Astrocyte (in vitro differentiated cells and primary cell): ENCODE measurements at regions not wholly inside any gene's neighbourhood (a gene's known extent, or its start where the extent isn't known, plus 50 kb on each side); places are given as distances from the start of the nearest gene placed in this dataset.

Source experiments
- EZH2 ChIP-seq: IDR thresholded peaks from 2 replicates; pipeline ENCODE4 v1.6.1; 2012; ENCODE audit warnings: mild to moderate bottlenecking, low read length, inconsistent platforms; ENCODE audit not compliant: insufficient read depth
- TF ChIP-seq, protein P1 (sequence below): IDR thresholded peaks from 2 replicates; pipeline ENCODE4 v1.5.1; 2011; ENCODE audit warnings: low read depth, mild to moderate bottlenecking, inconsistent platforms, low read length, moderate library complexity; ENCODE audit not compliant: insufficient read depth

DNA sequence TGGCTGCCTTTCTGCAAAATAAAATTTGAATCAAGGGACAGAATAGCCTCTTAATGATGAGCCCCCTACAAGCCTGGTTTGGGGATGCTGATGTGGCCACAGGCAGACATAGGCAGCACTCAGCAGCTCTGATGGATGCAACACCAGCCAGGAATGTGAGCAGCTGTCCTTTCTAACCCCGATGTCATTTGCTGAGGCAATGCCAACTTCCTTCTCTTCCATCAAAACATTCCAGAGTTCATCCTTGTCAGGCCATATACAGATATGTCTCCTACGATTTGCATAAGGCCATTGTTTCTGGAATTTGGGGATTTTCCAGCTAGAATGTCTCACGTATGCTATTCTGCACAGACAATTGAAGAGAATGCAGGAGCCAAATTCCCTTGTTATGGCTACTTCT is 52.1 kb upstream of the MYOCD start:
- TF ChIP-seq, protein P1, sequence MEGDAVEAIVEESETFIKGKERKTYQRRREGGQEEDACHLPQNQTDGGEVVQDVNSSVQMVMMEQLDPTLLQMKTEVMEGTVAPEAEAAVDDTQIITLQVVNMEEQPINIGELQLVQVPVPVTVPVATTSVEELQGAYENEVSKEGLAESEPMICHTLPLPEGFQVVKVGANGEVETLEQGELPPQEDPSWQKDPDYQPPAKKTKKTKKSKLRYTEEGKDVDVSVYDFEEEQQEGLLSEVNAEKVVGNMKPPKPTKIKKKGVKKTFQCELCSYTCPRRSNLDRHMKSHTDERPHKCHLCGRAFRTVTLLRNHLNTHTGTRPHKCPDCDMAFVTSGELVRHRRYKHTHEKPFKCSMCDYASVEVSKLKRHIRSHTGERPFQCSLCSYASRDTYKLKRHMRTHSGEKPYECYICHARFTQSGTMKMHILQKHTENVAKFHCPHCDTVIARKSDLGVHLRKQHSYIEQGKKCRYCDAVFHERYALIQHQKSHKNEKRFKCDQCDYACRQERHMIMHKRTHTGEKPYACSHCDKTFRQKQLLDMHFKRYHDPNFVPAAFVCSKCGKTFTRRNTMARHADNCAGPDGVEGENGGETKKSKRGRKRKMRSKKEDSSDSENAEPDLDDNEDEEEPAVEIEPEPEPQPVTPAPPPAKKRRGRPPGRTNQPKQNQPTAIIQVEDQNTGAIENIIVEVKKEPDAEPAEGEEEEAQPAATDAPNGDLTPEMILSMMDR: no peak
- TF ChIP-seq EZH2: no peak
